COLO829 (cell line): ENCODE measurements at regions not wholly inside any gene's neighbourhood (a gene's known extent, or its start where the extent isn't known, plus 50 kb on each side); places are given as distances from the start of the nearest gene placed in this dataset.
"Not testable (repeated sequence)": the region's sequence is repeated elsewhere in the genome, so short reads cannot be mapped to it uniquely, and the experiment has no call there.

Experiments
- DNase-seq: peaks from one replicate; pipeline ENCODE4 v3.0.0; 2012; ENCODE audit warnings: low spot score

DNA sequence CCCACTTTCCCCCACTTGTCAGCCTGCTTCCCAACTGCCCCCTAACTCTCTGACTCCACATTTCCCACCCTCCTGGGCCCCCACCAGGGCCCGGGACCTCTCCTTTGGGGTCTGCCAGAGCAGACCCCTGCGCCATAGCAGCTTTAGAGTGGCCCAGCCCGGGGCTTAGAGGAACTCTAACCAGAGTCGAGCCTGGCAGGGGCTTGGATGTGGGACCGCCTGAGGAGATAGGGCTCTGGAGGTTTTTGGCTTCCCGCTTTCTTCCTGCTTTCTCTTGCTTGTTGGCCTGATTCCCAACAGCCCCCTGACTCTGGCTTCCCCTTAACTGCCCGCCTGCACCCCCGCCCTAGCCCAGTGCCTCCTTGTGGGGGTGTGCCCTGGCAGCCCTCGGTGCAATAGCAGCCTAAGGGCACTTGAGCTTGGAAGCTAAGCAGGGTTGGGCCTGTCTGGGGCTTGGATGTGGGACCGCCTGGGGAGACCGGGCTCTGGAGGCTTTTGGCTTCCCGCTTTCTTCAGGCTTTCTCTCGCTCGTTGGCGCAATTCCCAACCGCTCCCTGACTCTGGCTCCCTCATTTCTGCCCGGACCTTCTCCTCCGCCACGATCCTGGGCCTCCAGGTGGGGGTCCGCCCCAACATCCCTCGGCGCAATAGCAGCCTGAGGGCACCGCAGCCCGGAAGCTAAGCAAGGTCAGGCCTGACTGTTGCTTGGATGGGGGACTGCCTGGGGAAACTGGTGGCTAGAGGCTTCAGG, 2292.0 kb downstream of the TP53TG3F start:
- DNase-seq, result no peak

DNA sequence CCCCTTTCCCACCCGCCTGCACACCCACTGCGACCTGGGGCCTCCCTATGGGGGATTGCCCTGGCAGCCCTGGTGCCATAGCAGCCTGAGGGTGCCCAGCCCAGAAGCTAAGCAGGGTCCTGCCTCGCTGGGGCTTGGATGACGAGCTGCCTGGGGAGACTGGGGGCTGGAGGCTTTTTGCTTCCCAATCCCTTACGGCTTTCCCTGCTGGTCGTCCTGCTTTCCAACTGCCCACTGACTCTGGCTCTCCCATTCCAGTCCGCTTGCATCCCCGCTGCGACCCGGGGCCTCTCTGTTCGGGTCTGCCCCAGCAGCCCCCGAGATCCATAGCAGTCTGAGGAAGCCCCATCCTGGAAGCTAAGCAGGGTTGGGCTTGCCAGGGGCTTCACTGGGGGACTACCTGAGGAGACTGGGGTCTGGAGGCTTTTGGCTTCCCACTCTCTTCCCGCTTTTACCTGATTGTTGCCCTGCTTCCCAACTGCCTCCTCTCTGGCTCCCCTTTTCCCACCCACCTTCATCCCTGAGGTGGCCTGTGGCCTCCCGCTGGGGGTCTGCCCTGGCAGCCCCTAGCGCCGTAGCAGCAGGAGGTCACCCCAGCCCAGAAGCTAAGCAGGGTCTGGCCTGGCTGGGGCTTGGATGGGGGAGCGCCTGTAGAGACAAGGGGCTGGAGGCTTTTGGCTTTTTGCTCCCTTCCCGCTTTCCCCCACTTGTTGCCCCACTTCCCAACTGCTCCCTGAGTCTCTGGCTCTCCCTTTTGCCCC, 2292.8 kb downstream of the TP53TG3F start:
- no peak for DNase-seq

- DNase-seq, result no peak
These were observed 2293.6 kb downstream of the TP53TG3F start for GRCh38 chr16:35752773-35753558.

DNA sequence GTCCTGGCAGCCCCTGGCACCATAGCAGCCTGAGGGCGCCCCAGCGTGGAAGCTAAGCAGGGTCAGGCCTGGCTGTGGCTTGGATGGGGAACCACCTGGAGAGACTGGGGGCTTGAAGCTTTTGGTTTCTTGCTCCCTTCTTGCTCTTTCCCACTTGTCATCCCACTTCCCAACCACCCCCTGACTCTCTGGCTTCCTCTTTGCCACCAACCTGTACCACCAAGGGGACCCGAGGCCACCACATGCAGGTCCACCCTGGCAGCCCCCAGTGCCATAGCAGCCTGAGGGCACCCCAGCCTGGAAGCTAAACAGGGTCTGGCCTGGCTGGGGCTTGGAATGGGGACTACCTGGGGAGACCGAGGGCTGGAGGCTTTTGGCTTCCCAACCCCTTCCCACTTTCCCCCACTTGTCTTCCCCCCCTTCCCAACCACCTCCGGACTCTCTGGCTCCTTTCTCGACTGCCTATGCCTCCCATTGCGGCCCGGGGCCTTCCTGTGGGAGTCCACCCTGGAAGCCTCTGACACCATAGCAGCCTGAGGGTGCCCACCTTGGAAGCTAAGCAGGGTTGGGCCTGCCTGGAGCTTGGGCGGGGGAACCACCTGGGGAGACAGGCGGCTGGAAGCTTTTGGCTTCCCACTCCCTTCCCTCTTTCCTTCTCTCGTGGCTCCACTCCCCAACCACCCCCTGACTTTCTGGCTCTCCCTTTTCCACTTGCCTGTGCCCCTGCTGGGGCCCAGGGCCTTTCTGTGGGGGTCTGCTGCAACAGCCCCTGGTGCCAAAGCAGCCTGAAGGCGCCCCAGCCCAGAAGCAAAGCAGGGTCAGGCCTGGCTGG, 2294.4 kb downstream of the TP53TG3F start:
- no peak for DNase-seq

DNA sequence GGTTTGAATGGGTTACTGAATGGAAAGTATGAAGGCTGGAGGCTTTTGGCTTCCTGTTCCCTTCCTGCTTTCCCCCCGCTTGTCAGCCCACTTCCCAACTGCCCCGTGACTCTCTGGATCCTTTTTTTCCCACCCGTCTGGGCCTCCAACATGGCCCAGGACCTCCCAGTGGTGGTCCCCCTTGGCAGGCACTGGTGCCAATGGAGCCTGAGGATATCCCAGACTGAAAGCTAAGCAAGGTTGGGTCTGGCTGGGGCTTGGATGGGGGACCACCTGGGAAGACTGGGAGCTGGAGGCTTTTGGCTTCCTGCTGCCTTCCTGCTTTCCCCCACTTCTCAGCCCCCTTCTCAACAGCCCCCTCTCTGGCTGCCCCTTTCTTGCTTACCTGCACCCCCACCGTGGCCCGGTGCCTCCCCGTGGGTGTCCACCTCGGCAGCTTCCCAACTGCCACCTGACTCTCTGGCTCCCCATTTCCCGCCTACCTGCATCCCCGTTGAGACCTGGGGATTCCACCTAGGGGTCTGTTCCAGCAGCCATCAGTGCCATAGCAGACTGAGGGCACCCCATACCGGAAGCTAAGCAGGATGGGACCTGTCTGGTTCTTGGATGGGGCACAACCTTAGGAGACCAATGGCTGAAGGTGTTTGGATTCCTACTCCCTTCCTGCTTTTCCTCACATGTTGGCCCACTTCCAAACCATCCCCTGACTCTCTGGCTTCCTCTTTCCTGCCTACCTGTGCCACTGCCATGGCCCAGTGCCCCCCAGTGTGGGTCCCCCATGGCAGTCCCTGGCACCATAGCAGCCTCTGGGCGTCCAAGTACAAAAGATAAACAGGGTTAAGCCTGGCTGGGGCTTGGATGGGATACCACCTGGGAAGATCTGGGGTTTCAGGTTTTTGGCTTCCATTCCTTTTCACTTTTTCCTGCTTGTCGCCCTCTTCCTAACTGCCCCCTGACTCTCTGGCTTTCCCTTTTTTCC, 2295.3 kb downstream of the TP53TG3F start:
- DNase-seq, result no peak

- DNase-seq, result no peak
These were observed 2329.0 kb downstream of the TP53TG3F start for GRCh38 chr16:35788381-35788780.

DNA sequence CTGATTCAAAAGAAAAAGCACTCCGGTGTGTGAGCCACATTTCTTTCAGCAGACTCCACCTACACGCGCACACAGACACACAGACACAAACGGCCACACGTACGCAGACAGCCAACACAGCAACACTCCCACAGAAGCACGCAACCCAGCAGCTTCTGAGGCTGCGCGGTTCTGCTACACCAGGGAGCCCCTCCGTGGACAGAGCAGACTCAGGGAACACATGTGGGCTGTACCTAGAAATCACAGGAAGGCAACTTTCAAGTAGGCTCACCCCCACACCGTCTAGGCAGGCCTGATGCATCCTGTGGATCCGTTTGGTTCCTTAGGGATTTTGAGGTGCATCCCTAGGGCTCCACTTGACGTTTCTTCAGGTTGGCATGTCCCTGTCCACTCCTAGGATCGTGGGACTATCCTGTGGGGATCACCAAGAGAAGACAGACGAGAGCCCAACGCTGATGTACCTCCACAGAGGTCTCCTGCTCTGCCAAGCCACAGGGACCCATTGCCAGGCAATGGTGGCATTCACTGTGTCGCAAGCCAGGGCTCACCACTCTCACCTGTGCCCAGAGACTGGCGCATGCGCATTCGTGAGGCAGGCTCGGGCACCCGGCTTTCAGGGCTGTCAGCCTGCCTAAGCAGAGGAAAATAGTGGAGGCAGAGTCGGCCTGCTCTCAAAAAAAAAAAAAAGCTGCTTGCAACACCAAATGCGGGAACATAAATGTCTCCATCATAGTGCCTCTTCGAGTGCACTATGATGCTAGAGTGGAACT, 2333.3 kb downstream of the TP53TG3F start:
- no peak for DNase-seq

DNA sequence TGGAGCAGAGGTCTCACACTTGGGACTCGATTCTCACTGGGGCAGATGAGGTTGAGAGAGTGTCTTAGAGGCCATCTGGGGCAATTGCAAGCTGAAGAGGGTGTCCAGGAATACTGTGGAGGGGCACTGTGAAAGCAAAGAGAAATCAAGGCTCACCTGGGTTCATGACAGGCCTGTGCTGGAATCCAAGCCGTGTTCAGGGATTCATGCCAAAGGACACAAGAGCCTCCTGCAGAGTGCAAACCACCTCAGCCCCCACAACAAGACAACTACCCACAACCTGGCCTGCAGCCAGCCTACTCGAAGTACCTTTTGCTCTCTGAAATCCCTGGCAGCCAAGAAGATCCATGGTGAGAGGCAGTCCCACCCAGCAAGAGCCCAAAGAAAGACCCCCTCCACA, 2334.2 kb downstream of the TP53TG3F start:
- no peak for DNase-seq

DNA sequence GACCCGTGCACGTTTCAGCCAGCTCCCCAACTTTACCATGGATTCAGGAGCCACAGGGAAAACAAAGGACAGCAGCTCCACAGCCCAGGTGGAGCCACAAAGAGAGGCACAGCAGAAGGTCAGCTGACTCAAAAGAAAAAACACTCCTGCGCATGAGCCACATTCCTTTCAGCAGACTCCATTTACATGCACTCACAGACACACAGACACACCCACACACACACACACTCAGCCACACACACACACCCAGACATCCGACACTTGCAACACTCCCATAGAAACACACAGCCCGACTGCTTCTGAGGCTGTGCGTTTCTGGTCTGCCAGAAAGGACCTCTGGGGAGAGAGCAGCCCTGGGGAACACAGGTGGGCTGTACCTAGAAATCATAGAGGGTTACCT, 2335.5 kb downstream of the TP53TG3F start:
- no peak for DNase-seq

- no peak for DNase-seq
These were observed 2336.1 kb downstream of the TP53TG3F start for GRCh38 chr16:35795361-35796029.

DNA sequence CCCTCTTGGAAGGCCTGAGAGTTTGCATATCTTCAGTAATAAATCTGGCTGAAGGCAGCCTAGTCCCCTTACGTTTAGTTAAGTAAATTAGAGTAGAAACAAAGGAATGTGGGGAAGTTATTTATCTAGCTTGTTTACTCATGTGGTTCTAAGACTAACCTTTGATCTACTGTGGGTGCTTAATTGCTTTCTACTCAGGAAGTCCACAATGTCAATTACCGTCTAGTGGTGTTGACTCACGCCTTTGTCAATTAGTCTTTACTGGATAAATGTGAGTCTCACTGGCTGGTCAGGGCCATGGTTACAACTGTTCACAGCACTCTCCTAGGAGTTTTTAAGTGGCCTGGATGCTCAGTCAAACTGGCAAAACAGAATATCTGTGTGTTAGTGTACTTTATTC, 2338.4 kb downstream of the TP53TG3F start:
- DNase-seq, result no peak

DNA sequence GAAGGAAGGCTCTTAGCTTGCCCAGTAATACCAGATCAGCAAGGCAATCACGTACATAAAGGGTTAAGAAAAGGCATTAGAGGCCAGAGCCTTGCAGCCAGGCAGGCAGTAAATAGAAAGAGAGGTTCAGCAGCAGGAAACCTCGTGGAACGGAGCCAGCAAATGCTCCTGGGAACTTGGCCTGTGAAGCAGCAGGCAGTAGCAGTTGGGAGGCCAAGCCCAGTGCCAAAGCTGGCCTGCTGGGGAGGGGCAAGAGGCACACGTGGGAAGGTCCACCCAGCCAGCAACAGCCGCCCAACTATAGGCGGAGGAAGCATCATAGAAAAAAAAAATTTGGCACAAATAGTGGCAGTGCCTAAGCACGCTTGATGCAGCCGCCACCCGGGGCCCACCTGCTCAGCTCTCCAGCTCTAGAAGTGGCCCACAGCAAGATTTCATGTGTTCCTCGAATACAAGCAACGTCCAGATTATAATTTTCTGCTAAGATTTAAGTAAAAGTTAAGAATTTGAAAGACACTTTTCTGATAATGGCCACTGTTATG, 2339.5 kb downstream of the TP53TG3F start:
- DNase-seq, result no peak

DNA sequence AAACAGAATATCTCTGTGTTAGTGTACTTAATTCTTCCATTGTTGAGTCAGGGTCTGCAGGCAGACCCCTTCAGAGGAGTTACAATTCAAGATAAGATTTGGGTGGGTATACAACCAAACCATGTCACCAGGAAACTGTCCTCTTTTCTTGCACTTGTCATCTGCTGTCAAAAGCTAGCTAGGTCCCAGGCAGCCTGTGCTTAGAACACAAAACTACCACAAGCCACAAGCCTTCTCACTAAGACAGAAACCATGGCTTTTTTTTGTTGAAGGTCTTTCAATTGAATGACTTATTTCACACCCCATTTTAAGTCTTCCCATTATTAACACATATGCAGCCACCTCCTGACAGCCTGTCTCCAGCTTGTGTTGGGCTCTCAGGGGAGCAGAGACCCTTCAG, 2345.1 kb downstream of the TP53TG3F start:
- not testable (repeated sequence) for DNase-seq

DNA sequence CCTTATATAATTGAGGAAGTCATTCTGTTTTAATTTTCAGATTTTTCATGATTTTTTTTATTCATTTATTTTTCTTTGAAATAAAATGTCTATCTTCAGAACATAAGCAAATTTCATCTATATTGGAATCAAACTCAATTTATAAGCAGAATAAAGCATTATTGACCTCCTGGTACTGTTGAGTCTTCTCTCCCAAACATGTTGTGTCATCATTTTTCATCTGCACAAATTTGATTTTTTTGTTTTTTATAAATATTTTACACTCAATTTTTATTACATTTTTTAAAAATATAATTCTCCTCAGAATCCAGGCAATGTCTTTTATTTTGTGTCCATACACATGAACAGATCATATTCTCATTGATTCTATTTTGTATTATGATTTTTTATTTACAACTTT, 2363.9 kb downstream of the TP53TG3F start:
- no peak for DNase-seq

- no peak for DNase-seq
These were observed 2382.2 kb downstream of the TP53TG3F start for GRCh38 chr16:35841632-35842031.

DNA sequence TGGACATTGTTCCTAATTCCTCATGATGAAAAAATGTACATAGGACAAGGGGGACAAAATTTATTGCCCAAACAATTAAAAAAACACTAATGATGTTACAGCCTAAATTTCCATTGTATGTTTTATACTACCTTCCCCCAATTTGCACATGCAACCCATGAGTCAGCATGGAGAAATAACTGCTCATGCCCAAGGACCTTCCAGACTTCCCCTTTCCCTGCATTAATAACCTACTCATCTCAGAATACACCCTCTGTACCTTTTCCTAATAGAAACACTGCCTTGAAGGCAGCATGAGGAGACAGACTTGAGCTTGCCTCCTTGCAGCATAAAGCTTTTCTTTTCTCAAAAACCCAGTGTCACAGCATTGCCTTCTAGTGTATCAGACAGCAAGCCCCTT, 2402.8 kb downstream of the TP53TG3F start:
- no peak for DNase-seq

DNA sequence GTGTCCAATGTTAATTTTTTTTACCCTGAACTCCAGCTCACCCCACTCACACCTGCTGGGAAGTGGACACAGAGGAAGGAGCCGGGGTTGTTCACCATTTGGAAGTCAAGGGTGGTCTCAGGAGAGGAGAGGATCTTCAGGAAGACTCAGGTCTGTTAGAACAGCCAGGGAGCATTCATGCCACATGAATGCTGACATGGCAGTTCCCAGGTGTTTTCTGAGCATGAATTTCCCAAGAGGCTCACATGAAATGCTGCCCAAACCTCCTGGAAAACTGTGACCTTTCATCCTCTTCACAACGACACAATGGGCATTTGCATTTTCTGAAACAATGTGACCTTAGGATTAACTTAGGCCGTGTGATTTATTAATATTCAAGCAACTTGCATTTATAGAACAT, 2409.2 kb downstream of the TP53TG3F start:
- no peak for DNase-seq

- DNase-seq, result no peak
These were observed 2414.1 kb downstream of the TP53TG3F start for GRCh38 chr16:35873472-35873871.

GRCh38 chr16:35881654-35882053, 2422.2 kb downstream of the TP53TG3F start:
- no peak for DNase-seq
